Lower lobe of right lung (tissue), 2 donors: ENCODE measurements at regions not wholly inside any gene's neighbourhood (a gene's known extent, or its start where the extent isn't known, plus 50 kb on each side); places are given as distances from the start of the nearest gene placed in this dataset.

Experiments used
- ATAC-seq, 2 donors: fragments of 200-7000 bp; cut with Tn5 transposase; one replicate each; pipeline ENCODE4 v1.9.1; 2020 to 2022; ENCODE audit warnings: mild to moderate bottlenecking in 2 of 2, moderate library complexity in 2 of 2
- DNase-seq: peaks from one replicate; pipeline ENCODE4 v3.0.0-alpha.2; 2020
- H3K27ac ChIP-seq: fragments of 200-600 bp; one replicate; pipeline ENCODE4 v1.8.0; 2022
- H3K27me3 ChIP-seq: fragments of 200-600 bp; one replicate; pipeline ENCODE4 v1.8.0; 2022; ENCODE audit warnings: low read depth
- H3K36me3 ChIP-seq: fragments of 200-600 bp; one replicate; pipeline ENCODE4 v1.8.0; 2022; ENCODE audit warnings: mild to moderate bottlenecking
- H3K4me1 ChIP-seq: fragments of 200-600 bp; one replicate; pipeline ENCODE4 v1.8.0; 2022
- H3K4me3 ChIP-seq: fragments of 200-600 bp; one replicate; pipeline ENCODE4 v1.8.0; 2022; ENCODE audit warnings: mild to moderate bottlenecking
- H3K9me3 ChIP-seq: fragments of 200-600 bp; one replicate; pipeline ENCODE4 v1.8.0; 2022
- intact Hi-C: fragments of 100-400 bp; cut with DNase I; formaldehyde crosslinking; loops from one replicate; pipeline ENCODE4 v1.11.0; 2022
- TF ChIP-seq, protein P1 (sequence below): fragments of 200-600 bp; IDR thresholded peaks from one replicate; pipeline ENCODE4 v1.8.0; 2022; ENCODE audit warnings: antibody characterized with exemption, mild to moderate bottlenecking
- donor health status: DM: no; HTN: yes; CAD: no; lungs with severe emphysema.

DNA sequence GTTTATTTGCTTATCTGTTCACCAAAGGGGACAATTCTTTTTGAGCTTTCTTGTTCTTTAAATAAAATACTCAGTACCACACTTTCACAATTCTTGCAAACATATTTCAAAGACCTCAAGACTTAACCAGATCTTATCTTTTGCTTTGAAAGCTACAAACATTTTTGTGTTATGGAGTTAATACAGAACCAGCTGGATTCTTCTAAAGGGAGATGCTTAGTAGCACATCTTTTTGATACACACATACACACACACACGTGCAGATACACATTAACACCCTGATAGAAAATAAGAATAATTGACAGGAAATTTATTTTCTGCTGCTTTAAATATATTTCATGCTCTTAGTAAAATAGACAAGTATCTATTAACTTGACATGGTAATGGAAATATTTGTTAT is 379.1 kb downstream of the SH2D1A start:
- DNase-seq (no peak), ATAC-seq (no peak)
- intact Hi-C loops: no loop called here
- no peak overlapping the region for H3K4me3 ChIP-seq
- no peaks in the 10 kb centered on the region for H3K36me3 ChIP-seq
- H3K27me3 ChIP-seq: no peaks in the 10 kb centered on the region
- no peak overlapping the region for H3K27ac ChIP-seq
- H3K9me3 ChIP-seq: no peaks in the 10 kb centered on the region
- TF ChIP-seq, protein P1, sequence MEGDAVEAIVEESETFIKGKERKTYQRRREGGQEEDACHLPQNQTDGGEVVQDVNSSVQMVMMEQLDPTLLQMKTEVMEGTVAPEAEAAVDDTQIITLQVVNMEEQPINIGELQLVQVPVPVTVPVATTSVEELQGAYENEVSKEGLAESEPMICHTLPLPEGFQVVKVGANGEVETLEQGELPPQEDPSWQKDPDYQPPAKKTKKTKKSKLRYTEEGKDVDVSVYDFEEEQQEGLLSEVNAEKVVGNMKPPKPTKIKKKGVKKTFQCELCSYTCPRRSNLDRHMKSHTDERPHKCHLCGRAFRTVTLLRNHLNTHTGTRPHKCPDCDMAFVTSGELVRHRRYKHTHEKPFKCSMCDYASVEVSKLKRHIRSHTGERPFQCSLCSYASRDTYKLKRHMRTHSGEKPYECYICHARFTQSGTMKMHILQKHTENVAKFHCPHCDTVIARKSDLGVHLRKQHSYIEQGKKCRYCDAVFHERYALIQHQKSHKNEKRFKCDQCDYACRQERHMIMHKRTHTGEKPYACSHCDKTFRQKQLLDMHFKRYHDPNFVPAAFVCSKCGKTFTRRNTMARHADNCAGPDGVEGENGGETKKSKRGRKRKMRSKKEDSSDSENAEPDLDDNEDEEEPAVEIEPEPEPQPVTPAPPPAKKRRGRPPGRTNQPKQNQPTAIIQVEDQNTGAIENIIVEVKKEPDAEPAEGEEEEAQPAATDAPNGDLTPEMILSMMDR: no peak
- H3K4me1 ChIP-seq: no peaks in the 10 kb centered on the region

DNA sequence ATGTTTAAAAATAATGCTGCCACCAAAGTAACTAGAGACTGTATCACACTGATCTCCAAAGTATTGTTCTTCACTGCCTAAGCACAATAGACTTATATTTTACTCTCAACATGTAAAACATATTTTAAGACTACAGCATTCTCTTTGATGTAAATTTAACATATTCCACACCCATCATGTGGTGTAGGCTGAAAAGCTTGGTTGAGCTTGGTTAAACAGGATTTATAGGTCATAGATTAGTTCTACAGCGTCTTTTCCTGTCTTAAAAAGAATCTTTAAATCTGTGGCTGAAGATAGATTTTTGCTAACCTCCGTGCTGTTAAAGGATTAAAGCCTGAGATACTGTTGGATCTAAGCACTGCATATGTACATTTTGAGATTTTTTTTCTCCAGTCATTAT is 379.9 kb downstream of the SH2D1A start:
- no peaks in the 10 kb centered on the region for H3K4me1 ChIP-seq
- no peak for ATAC-seq
- TF ChIP-seq, protein P1: no peak
- intact Hi-C loops: no loop called here
- H3K27me3 ChIP-seq: no peaks in the 10 kb centered on the region
- H3K4me3 ChIP-seq: no peak overlapping the region
- H3K36me3 ChIP-seq: no peaks in the 10 kb centered on the region
- DNase-seq: no peak
- H3K27ac ChIP-seq: no peak overlapping the region
- H3K9me3 ChIP-seq: no peaks in the 10 kb centered on the region

DNA sequence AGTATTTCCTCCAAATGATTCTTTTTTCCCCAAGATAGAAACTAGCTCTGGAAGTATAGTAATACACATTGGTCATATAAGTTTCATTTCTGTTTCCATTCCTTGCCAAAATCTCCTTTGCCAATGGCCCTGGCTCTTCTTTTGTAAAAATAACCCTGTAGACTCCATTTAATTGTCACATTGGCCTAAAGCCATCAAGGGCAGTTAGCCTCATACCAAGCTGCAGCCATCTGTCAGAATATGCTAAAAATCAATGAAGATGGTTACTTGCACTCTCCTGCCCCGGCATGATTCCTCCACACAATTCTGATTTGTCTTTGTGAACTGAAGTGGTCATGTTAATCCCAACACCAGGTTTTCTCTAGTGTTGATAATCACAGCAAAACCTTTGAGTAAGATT is 380.5 kb downstream of the SH2D1A start:
- H3K27ac ChIP-seq: no peak overlapping the region
- intact Hi-C loops: no loop called here

DNA sequence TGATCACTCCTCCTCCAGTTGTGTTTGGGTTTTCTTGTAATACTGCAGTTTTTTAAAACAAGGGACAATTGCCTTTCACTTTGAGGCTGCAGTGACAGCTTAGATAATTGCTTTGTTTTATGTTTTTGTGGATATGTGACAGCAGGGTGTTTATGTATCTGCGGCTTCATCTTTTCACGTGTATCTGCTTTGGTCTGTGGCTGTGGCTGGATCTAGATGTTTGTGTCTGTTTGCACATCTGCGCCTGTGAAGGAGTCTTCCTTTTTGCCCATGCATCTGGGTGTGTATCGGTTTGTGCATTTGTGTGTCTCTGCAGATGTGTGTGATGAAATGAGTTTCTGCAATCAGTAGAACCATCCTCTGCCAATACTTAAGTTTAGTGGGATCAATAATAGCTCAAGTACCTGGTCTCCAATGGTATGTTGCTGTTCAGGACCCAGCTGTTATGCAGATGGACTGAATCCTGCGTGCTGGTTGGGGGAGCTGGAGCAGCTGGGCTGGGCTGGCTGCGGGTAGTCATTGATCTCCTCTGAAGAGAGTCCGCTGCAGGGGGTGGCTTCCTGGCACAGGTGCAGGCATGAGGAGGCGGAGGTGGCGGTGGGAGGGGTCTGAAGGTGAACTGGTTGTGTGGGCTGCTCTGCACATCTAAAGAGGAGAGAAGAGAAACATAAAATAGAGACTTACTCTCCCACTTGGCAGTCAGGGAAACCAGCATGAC is 390.3 kb downstream of the SH2D1A start:
- intact Hi-C loops: no loop called here
- no peaks in the 10 kb centered on the region for H3K9me3 ChIP-seq
- H3K27ac ChIP-seq: no peak overlapping the region
- TF ChIP-seq, protein P1: no peak
- no peaks in the 10 kb centered on the region for H3K36me3 ChIP-seq
- H3K4me3 ChIP-seq: no peak overlapping the region
- no peaks in the 10 kb centered on the region for H3K4me1 ChIP-seq
- no peaks in the 10 kb centered on the region for H3K27me3 ChIP-seq
- no peak for ATAC-seq
- no peak for DNase-seq

More for the DNA sequence above, 380.5 kb downstream of the SH2D1A start:
- no peaks in the 10 kb centered on the region for H3K4me1 ChIP-seq
- no peak for DNase-seq
- TF ChIP-seq, protein P1: no peak
- ATAC-seq: no peak
- no peaks in the 10 kb centered on the region for H3K36me3 ChIP-seq
- H3K4me3 ChIP-seq: no peak overlapping the region
- no peaks in the 10 kb centered on the region for H3K27me3 ChIP-seq
- H3K9me3 ChIP-seq: no peaks in the 10 kb centered on the region

DNA sequence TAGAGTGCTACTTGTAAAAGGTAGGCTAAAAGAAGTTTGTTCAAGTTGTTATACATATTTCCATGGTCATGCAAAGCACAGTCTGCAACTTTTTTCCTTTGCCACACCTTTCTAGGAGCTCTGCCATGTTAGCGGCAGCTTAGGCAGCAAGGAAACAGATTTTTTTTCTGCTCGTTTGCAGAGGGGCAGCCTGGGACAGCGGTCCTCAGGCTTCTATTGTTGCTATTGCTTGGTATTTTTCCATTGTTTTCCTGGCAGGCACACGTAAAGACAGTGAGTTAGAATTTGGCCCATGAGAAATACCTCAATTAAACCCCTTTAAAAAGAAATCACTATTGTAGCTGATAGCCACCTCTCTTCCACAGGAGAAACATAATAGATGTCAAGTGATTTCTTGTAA is 391.4 kb downstream of the SH2D1A start:
- Histone ChIP-seq H3K4me3 (no peak overlapping the region), H3K27me3 (no peaks in the 10 kb centered on the region), H3K36me3 (no peaks in the 10 kb centered on the region), H3K4me1 (no peaks in the 10 kb centered on the region), H3K27ac (no peak overlapping the region), H3K9me3 (no peaks in the 10 kb centered on the region)
- intact Hi-C loops: no loop called here
- DNase-seq: no peak
- ATAC-seq: no peak
- TF ChIP-seq, protein P1: no peak
